NCI-H2081 treated with DMSO at 0.1 percent for 48 hours (cell line): ENCODE measurements at regions not wholly inside any gene's neighbourhood (a gene's known extent, or its start where the extent isn't known, plus 50 kb on each side); places are given as distances from the start of the nearest gene placed in this dataset.

ENCODE experiments used
- DNase-seq: peaks from one replicate; lab custom pipeline; 2025; lab: John Stamatoyannopoulos, UW

- no peak for DNase-seq
These were observed 119.2 kb upstream of the EDNRA start for GRCh38 chr4:147361726-147362125.

GRCh38 chr4:147362938-147363337, 118.0 kb upstream of the EDNRA start:
- no peak for DNase-seq

DNA sequence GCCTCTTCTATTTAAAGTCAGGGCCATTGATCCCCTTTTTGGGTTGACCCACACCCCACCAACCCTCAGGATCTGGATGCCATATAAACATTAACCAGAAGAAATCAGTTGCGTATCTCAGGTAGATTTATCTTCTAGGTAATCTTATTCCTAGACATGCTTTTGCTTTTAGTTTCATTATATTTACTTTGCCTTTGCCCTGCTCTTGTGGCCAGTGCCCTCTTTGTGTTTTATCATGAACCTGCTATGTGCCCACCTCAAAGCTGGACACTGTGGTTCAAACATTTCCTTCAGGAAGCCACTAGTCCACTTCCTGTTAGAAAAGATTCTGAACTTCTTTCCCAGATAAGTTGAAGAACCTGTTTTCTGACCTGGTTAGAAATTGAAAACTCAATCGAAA, 117.4 kb upstream of the EDNRA start:
- no peak for DNase-seq

GRCh38 chr4:147365396-147365795, 115.5 kb upstream of the EDNRA start:
- no peak for DNase-seq

DNA sequence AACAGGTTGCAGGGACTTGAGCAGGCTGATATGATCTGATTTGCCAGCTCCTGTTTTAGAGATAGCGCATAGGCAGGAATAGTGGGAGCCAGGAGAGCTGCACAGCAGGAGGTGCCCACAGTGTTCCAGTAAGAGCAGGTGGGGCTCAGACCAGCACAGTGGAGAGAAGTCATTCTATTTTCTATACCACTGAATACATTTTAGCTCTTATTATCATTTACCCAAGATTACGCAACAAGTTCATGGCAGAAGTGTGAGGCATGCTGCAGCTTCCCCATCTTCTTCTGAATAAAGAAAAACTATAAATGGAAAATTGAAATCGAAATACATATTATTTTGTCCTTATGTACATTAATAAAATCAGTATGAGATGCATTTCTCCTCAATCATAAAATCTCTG, 114.7 kb upstream of the EDNRA start:
- DNase-seq: no peak

GRCh38 chr4:147367891-147368290, 113.0 kb upstream of the EDNRA start:
- DNase-seq: no peak

DNA sequence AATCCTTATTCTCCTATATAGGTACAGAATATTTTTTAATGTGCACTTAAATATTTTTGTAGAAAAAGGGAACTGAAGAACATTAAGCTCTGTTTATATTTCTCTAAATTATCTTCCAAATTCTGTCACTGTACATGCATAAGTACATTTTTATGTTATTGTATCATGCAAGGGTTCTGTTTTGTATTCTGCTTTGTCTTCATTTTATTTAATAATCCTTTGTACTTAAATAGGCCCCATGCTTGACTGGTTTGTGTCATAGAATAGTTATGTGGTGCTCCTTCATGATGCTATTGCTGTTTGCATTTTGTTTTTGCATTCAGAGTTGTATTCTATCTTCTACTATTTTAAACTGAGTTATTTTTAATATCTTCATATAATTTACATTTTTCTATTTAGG, 111.9 kb upstream of the EDNRA start:
- no peak for DNase-seq

- DNase-seq: no peak
These were observed 110.4 kb upstream of the EDNRA start for GRCh38 chr4:147370473-147370872.

DNA sequence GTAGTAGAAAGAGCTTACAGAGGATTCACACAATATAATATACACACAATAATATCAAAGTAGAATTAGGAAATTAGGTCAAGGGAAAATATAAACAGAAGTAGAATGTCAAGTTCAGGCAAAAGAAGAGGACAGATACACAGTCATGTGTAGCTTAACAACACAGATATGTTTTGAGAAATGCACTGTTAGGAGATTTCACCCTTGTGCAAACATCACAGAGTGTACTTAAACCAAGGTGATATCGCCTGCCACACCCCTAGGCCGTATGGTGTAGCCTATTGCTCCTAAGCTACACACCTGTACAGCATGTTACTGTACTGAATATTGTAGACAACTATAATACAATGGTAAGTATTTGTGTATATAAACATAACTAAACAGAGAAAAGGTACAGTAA, 110.0 kb upstream of the EDNRA start:
- DNase-seq: no peak

DNA sequence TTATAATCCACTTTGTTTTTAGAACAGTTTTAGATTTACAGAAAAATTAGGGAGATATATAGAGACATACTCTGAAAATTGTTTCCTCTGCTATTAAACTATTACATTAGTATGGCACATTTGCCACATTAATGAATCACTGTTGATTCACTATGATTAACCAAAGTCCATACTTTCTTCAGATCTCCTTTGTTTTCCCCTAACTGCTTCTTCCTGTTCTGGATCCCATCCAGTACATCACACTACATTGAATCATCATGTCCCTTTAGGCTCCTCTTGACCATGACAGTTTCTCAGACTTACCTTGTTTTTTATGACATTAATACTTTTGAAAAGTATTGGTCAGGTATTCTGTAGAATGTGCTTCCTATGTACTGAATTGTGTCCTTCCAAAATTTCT, 109.2 kb upstream of the EDNRA start:
- no peak for DNase-seq

DNA sequence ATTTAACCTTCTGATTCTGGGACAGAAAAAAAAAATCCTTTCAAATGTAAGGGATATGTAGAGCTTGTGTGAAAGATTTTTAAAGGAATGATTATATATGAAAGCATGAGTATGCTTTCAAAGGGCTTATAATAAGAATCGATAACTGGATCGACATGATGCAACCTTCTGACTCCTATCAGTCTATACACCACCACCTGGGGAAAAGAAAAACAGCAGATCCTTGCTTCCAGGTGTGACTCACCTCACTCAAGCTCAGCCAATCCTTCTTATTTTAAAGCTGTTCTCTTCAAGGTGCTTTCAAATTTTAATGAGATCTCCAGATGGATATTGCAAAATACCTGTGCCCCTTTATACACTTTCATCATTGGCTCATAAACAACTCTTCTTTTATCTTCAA, 102.1 kb upstream of the EDNRA start:
- no peak for DNase-seq

GRCh38 chr4:147381749-147382148, 99.1 kb upstream of the EDNRA start:
- no peak for DNase-seq

DNA sequence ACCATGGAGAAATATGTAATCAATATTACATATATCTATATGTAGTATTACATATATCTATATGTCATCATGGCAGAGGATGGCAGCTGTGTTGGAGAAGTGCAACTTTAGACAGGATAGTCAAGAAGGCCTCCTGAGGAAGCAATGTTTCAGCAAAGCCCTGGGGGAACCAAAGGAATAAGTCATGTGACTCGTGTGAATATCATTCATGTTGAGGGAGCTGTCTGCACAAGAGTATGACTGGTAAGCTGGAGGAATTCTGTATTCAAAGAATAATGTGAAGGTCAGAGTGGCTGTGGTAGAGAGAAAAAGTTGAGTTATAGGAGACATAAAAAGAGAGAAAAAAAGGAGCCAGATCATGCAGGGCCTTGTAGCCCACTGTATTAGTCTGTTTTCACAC, 92.9 kb upstream of the EDNRA start:
- no peak for DNase-seq

- DNase-seq: no peak
These were observed 84.8 kb upstream of the EDNRA start for GRCh38 chr4:147396105-147396504.

DNA sequence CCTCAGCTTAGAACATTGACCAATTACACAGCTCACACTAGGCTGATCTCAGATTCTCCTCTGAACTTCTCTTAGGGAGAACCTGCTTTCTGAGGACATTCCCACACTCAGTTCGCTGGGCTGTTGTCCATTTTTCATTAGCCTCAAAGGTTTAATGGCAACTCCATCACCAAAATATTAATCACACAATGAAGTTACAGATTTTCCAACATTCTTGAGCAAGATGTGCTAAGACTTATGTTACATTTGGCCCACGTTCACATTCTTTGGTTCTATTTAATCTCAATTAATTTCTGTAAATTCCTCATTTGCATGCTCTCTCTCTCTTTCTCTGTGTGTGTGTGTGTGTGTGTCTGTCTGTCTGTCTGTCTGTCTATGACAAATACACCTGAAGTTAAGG, 82.3 kb upstream of the EDNRA start:
- DNase-seq: no peak

DNA sequence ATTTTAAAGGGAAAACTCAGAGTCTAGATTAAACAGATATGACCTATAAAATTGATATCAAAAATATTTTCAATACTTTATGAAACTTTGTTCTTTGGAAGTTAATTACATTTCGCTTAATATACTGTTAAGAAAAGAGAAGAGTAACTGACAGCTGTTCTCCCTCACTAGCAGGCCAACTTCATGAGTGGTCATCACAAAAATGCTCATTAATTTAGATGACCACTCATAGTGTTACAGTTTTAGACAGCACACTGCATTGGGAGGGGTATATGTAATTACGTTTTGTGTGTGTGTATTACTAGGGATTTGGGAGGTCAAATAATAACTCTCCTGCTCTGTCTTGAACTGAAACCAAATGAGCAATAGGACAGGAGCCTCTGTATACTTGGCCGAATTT, 80.2 kb upstream of the EDNRA start:
- DNase-seq: no peak

GRCh38 chr4:147401221-147401620, 79.7 kb upstream of the EDNRA start:
- no peak for DNase-seq

GRCh38 chr4:147407261-147408045, 73.4 kb upstream of the EDNRA start:
- no peak for DNase-seq

GRCh38 chr4:147408189-147408588, 72.7 kb upstream of the EDNRA start:
- no peak for DNase-seq

- DNase-seq: no peak
These were observed 71.5 kb upstream of the EDNRA start for GRCh38 chr4:147409350-147409749.

GRCh38 chr4:147418226-147418625, 62.7 kb upstream of the EDNRA start:
- no peak for DNase-seq

GRCh38 chr4:147421456-147421855, 59.4 kb upstream of the EDNRA start:
- DNase-seq: no peak

GRCh38 chr4:147423229-147423628, 57.7 kb upstream of the EDNRA start:
- DNase-seq: no peak

DNA sequence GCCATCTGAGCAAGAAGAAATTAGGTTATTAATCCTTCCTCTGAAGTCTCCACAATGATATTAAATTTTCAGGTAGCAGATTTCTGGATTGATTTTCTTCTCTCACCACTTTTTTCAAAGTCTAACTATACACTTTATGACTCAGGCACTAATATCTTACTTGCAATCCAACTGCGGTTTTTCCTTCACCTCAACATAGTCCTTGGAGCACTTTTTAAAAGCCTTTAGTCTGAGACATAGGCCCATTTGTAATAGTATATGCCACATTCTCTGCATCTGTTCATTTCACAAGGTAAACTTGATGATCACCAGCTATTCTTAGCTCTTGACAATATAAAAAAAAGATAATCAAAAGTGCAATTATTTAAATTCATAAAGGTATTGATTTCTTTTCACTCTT, 55.9 kb upstream of the EDNRA start:
- no peak for DNase-seq
